Endothelial cell of umbilical vein (primary cell): ENCODE measurements at regions not wholly inside any gene's neighbourhood (a gene's known extent, or its start where the extent isn't known, plus 50 kb on each side); places are given as distances from the start of the nearest gene placed in this dataset.

Experiments used
- BruUV-seq: library from RNA; stranded (reverse); fragments of 400-500 nt; replicated peaks from 2 replicates; lab custom pipeline; 2021; lab: Mats Ljungman, UMichigan
- CTCF ChIA-PET: fragments of 300-600, 350-600 bp; sonication (Branson Sonifier 250); formaldehyde crosslinking; loops from one replicate; lab custom pipeline; 2021; ENCODE audit warnings: antibody characterized with exemption, inconsistent platforms; lab: Charles Lee
- POLR2A ChIA-PET: fragments of 300-600, 350-600 bp; sonication (Branson Sonifier 250); formaldehyde crosslinking; loops from one replicate; lab custom pipeline; 2021; ENCODE audit warnings: antibody characterized with exemption, inconsistent platforms; lab: Charles Lee
- DNase-seq: peaks from one replicate; pipeline ENCODE4 v3.0.0-alpha.2; 2011; ENCODE audit warnings: low read depth, low spot score
- FAIRE-seq: peaks from 2 replicates; lab custom pipeline; 2011; peaks lifted over from hg19 to GRCh38; lab: Jason Lieb, UNC
- H2AFZ ChIP-seq: 2 replicates; pipeline ENCODE4 v1.6.0; 2012; ENCODE audit warnings: low read depth, low read length, control low read depth, inconsistent platforms
- H3K27ac ChIP-seq: 2 replicates; pipeline ENCODE4 v1.5.1; 2011; ENCODE audit warnings: low read depth, mild to moderate bottlenecking, control low read depth, low read length, moderate library complexity; ENCODE audit not compliant: insufficient read depth
- H3K27me3 ChIP-seq, 2 experiments: 2 replicates each; pipeline versions ENCODE4 v1.6.0 to v1.6.1; 2011; ENCODE audit warnings: low read length in 2 of 2, mixed read lengths in 1 of 2; ENCODE audit not compliant: control insufficient read depth in 2 of 2, insufficient read depth in 2 of 2
- H3K36me3 ChIP-seq, 2 experiments: 2 replicates in 1 of 2; 3 replicates in 1 of 2; pipeline ENCODE4 v1.5.1; 2011; ENCODE audit warnings: low read length in 2 of 2, mild to moderate bottlenecking in 1 of 2, moderate library complexity in 1 of 2; ENCODE audit not compliant: control insufficient read depth in 2 of 2, insufficient read depth in 2 of 2; ENCODE audit errors: extremely low read depth in 1 of 2
- H3K4me1 ChIP-seq: 3 replicates; pipeline ENCODE4 v1.5.1; 2011; ENCODE audit warnings: mild to moderate bottlenecking, low read length; ENCODE audit not compliant: control insufficient read depth, insufficient read depth; ENCODE audit errors: extremely low read depth
- H3K4me2 ChIP-seq: 2 replicates; pipeline ENCODE4 v1.6.1; 2011; ENCODE audit warnings: low read length, control low read depth, mixed read lengths; ENCODE audit not compliant: insufficient read depth
- H3K4me3 ChIP-seq, 3 experiments: fragments of 200-600 bp in 1 of 3; sonication (generic), shearing (Covaris generic) in 1 of 3; replicated peaks in 1 of 3; 2 replicates each; pipeline ENCODE4 v1.5.1; 2011 to 2016; ENCODE audit warnings: control low read depth in 3 of 3, low read length in 3 of 3, mild to moderate bottlenecking in 2 of 3, inconsistent platforms in 1 of 3, low read depth in 1 of 3, moderate library complexity in 1 of 3; ENCODE audit not compliant: insufficient read depth in 1 of 3
- H3K79me2 ChIP-seq: 2 replicates; pipeline ENCODE4 v1.6.0; 2012; ENCODE audit warnings: low read length, inconsistent platforms; ENCODE audit not compliant: control insufficient read depth, insufficient read depth
- H3K9ac ChIP-seq: replicated peaks from 2 replicates; pipeline ENCODE3; 2011; ENCODE audit warnings: low read length, control low read depth; ENCODE audit not compliant: insufficient read depth; ENCODE audit errors: extremely low read depth
- H3K9me1 ChIP-seq: replicated peaks from 3 replicates; pipeline ENCODE4 v1.6.0; 2011; ENCODE audit warnings: mild to moderate bottlenecking, low read length; ENCODE audit not compliant: control insufficient read depth, insufficient read depth; ENCODE audit errors: extremely low read depth
- H3K9me3 ChIP-seq: replicated peaks from 2 replicates; pipeline ENCODE4 v1.5.1; 2012; ENCODE audit warnings: low read length, inconsistent platforms; ENCODE audit not compliant: control insufficient read depth, insufficient read depth
- H4K20me1 ChIP-seq: replicated peaks from 2 replicates; pipeline ENCODE3; 2011; ENCODE audit warnings: mild to moderate bottlenecking, low read length; ENCODE audit not compliant: control insufficient read depth, insufficient read depth; ENCODE audit errors: extremely low read depth
- EZH2 ChIP-seq: IDR thresholded peaks from 2 replicates; pipeline ENCODE4 v1.6.1; 2012; ENCODE audit warnings: borderline replicate concordance, low read depth, mild to moderate bottlenecking, moderate library complexity, low read length, inconsistent platforms; ENCODE audit not compliant: severe bottlenecking
- FOS ChIP-seq: IDR thresholded peaks from 2 replicates; pipeline ENCODE4 v1.6.1; 2011; ENCODE audit warnings: mild to moderate bottlenecking, low read length, moderate library complexity, borderline replicate concordance; ENCODE audit not compliant: insufficient read depth
- GATA2 ChIP-seq: IDR thresholded peaks from 2 replicates; pipeline ENCODE4 v1.7.0; 2011; ENCODE audit warnings: low read depth, mild to moderate bottlenecking, moderate library complexity, mixed read lengths, low read length; ENCODE audit not compliant: insufficient read length, insufficient read depth
- JUN ChIP-seq: IDR thresholded peaks from 2 replicates; pipeline ENCODE4 v1.6.1; 2011; ENCODE audit warnings: borderline replicate concordance, low read depth; ENCODE audit not compliant: insufficient read length, insufficient read depth
- MYC ChIP-seq: IDR thresholded peaks from one replicate; pipeline ENCODE4 v1.6.1; 2011; ENCODE audit warnings: mild to moderate bottlenecking, low read depth, low read length
- POLR2A ChIP-seq: IDR thresholded peaks from 2 replicates; pipeline ENCODE4 v1.6.1; 2012; ENCODE audit warnings: low read depth, mild to moderate bottlenecking, control low read depth, low read length
- POLR2AphosphoS5 ChIP-seq: IDR thresholded peaks from 2 replicates; pipeline ENCODE4 v1.6.1; 2012; ENCODE audit warnings: low read depth, mild to moderate bottlenecking, control low read depth, low read length, moderate library complexity; ENCODE audit not compliant: insufficient read depth
- dilution Hi-C: fragments of 300-500 bp; cut with MboI; formaldehyde crosslinking; loops from one replicate; pipeline ENCODE4 v1.15.0; 2019; ENCODE audit warnings: low sequenced_read_pairs; ENCODE audit not compliant: extremely low pct_ligation_motif_present
- intact Hi-C: fragments of 100-400 bp; cut with micrococcal nuclease; formaldehyde crosslinking; loops from one replicate; pipeline ENCODE4 v1.10.0; 2022
- TF ChIP-seq, protein P1 (sequence below): IDR thresholded peaks from 2 replicates; pipeline ENCODE4 v1.6.1; 2011; ENCODE audit not compliant: insufficient read depth, insufficient read length
- TF ChIP-seq, protein P2 (sequence below), 2 donors: IDR thresholded peaks; 1 replicate in 1 of 2; 2 replicates in 1 of 2; pipeline ENCODE4 v1.5.1; 2011; ENCODE audit warnings: low read length in 2 of 2, mild to moderate bottlenecking in 2 of 2, moderate library complexity in 2 of 2, control low read depth in 1 of 2, inconsistent platforms in 1 of 2, low read depth in 1 of 2; ENCODE audit not compliant: insufficient read depth in 1 of 2; ENCODE audit errors: extremely low read depth in 1 of 2

DNA sequence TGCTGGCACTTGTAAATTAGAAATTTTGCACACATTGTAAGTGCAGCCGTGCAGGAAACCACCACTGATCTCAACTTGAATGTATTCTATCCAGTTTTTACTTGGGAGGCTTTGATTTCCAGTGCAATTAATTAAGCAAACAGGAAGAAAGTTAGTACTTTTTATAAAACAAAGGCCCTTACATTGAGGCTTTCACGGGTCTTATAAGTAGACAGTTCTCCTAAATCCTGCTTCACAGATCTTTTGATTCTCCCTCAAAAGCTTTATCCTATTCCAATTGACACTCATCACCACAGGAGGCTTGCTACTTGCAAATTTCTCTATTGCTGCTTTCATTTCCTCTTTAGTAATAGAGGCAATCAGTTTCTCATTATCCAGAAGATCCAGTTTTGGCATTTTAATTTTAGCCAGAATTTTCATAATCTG lies 90.1 kb downstream of the ERCC5 start:
- no peak overlapping the region for H3K4me3 ChIP-seq
- no peaks in the 10 kb centered on the region for H3K36me3 ChIP-seq
- DNase-seq = no peak
- BruUV-seq = no TSS peak
- no peaks in the 10 kb centered on the region for H3K9me3 ChIP-seq
- H3K4me1 ChIP-seq = no peaks in the 10 kb centered on the region
- no peak overlapping the region for H3K9ac ChIP-seq
- TF ChIP-seq, protein P1, sequence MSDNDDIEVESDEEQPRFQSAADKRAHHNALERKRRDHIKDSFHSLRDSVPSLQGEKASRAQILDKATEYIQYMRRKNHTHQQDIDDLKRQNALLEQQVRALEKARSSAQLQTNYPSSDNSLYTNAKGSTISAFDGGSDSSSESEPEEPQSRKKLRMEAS = no peak
- TF ChIP-seq POLR2A = no peak
- no peak for TF ChIP-seq POLR2AphosphoS5
- TF ChIP-seq JUN = no peak
- TF ChIP-seq GATA2 = no peak
- TF ChIP-seq, protein P2, sequence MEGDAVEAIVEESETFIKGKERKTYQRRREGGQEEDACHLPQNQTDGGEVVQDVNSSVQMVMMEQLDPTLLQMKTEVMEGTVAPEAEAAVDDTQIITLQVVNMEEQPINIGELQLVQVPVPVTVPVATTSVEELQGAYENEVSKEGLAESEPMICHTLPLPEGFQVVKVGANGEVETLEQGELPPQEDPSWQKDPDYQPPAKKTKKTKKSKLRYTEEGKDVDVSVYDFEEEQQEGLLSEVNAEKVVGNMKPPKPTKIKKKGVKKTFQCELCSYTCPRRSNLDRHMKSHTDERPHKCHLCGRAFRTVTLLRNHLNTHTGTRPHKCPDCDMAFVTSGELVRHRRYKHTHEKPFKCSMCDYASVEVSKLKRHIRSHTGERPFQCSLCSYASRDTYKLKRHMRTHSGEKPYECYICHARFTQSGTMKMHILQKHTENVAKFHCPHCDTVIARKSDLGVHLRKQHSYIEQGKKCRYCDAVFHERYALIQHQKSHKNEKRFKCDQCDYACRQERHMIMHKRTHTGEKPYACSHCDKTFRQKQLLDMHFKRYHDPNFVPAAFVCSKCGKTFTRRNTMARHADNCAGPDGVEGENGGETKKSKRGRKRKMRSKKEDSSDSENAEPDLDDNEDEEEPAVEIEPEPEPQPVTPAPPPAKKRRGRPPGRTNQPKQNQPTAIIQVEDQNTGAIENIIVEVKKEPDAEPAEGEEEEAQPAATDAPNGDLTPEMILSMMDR (IDR thresholded peaks at IDR 0.05; ENCODE audit: extremely low read depth in 1 of 2, insufficient read depth in 1 of 2, low read depth in 1 of 2, low read length in 2 of 2) = no peak
- no peak for TF ChIP-seq MYC
- no peak for TF ChIP-seq FOS
- no peak for TF ChIP-seq EZH2
- POLR2A ChIA-PET = no interaction called here
- no peaks in the 10 kb centered on the region for H3K9me1 ChIP-seq
- no peaks in the 10 kb centered on the region for H3K27me3 ChIP-seq
- no peaks in the 10 kb centered on the region for H3K79me2 ChIP-seq
- H4K20me1 ChIP-seq = no peaks in the 10 kb centered on the region
- CTCF ChIA-PET = no interaction called here
- no peak overlapping the region for H3K27ac ChIP-seq
- FAIRE-seq = no peak
- intact Hi-C loops = no loop called here
- no peak overlapping the region for H3K4me2 ChIP-seq
- dilution Hi-C loops = no loop called here
- no peak overlapping the region for H2AFZ ChIP-seq
